ENCODE measurements at regions not wholly inside any gene's neighbourhood (a gene's known extent, or its start where the extent isn't known, plus 50 kb on each side); places are given as distances from the start of the nearest gene placed in this dataset.

GRCh38 chr1:34538481-34538880 lies 216.4 kb upstream of the GJB5 start:
- TF ChIP-seq POLR2A (IDR thresholded peaks at IDR 0.05; ENCODE audit: low read depth) (no peak), EP300 (IDR thresholded peaks at IDR 0.05) (no peak), POLR2AphosphoS5 (IDR thresholded peaks at IDR 0.05) (no peak)
- TF ChIP-seq, protein P1, sequence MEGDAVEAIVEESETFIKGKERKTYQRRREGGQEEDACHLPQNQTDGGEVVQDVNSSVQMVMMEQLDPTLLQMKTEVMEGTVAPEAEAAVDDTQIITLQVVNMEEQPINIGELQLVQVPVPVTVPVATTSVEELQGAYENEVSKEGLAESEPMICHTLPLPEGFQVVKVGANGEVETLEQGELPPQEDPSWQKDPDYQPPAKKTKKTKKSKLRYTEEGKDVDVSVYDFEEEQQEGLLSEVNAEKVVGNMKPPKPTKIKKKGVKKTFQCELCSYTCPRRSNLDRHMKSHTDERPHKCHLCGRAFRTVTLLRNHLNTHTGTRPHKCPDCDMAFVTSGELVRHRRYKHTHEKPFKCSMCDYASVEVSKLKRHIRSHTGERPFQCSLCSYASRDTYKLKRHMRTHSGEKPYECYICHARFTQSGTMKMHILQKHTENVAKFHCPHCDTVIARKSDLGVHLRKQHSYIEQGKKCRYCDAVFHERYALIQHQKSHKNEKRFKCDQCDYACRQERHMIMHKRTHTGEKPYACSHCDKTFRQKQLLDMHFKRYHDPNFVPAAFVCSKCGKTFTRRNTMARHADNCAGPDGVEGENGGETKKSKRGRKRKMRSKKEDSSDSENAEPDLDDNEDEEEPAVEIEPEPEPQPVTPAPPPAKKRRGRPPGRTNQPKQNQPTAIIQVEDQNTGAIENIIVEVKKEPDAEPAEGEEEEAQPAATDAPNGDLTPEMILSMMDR (IDR thresholded peaks at IDR 0.05) = no peak

All from esophagus muscularis mucosa (tissue), 4 donors.